Trophoblast cell (in vitro differentiated cells and primary cell): ENCODE measurements at regions not wholly inside any gene's neighbourhood (a gene's known extent, or its start where the extent isn't known, plus 50 kb on each side); places are given as distances from the start of the nearest gene placed in this dataset.
A peak's percentile ranks its signal among the peaks of the same experiment; 100 is the strongest.

Source experiments
- DNase-seq, 2 donors: peaks; one replicate each; pipeline ENCODE4 v3.0.0-alpha.2; 2016
- H2AFZ ChIP-seq: 2 replicates; pipeline ENCODE4 v1.6.1; 2013; ENCODE audit warnings: low read length, moderate library complexity, mild to moderate bottlenecking; ENCODE audit not compliant: insufficient read depth, poor library complexity
- H2AK5ac ChIP-seq: 2 replicates; pipeline ENCODE4 v1.6.1; 2013; ENCODE audit warnings: mild to moderate bottlenecking, low read length
- H2BK120ac ChIP-seq: 2 replicates; pipeline ENCODE4 v1.6.1; 2013; ENCODE audit warnings: low read length, mild to moderate bottlenecking, moderate library complexity; ENCODE audit not compliant: insufficient read depth, poor library complexity
- H2BK12ac ChIP-seq: 2 replicates; pipeline ENCODE4 v1.6.1; 2013; ENCODE audit warnings: mild to moderate bottlenecking, low read length, moderate library complexity
- H2BK5ac ChIP-seq: 2 replicates; pipeline ENCODE4 v1.6.1; 2013; ENCODE audit warnings: low read length, low read depth, moderate library complexity, mild to moderate bottlenecking; ENCODE audit not compliant: poor library complexity
- H3K14ac ChIP-seq: 2 replicates; pipeline ENCODE4 v1.6.1; 2013; ENCODE audit warnings: mild to moderate bottlenecking, low read length
- H3K18ac ChIP-seq: 2 replicates; pipeline ENCODE4 v1.6.1; 2013; ENCODE audit warnings: mild to moderate bottlenecking, low read length
- H3K23ac ChIP-seq: 2 replicates; pipeline ENCODE4 v1.6.1; 2013; ENCODE audit warnings: low read length
- H3K27ac ChIP-seq: 2 replicates; pipeline ENCODE4 v1.5.1; 2013; ENCODE audit warnings: low read depth, mild to moderate bottlenecking, inconsistent platforms, low read length, moderate library complexity
- H3K27me3 ChIP-seq: 2 replicates; pipeline ENCODE4 v1.6.1; 2013; ENCODE audit warnings: inconsistent platforms, mild to moderate bottlenecking, low read length, moderate library complexity; ENCODE audit not compliant: insufficient read depth
- H3K36me3 ChIP-seq, 2 experiments: 1 replicate in 1 of 2; 2 replicates in 1 of 2; pipeline ENCODE4 v1.6.1; 2013; ENCODE audit warnings: low read length in 2 of 2, mild to moderate bottlenecking in 2 of 2, moderate library complexity in 1 of 2; ENCODE audit not compliant: insufficient read depth in 2 of 2, control insufficient read depth in 1 of 2
- H3K4ac ChIP-seq: 2 replicates; pipeline ENCODE4 v1.6.1; 2013; ENCODE audit warnings: low read depth, mild to moderate bottlenecking, low read length, moderate library complexity
- H3K4me1 ChIP-seq, 2 experiments: 1 replicate in 1 of 2; 2 replicates in 1 of 2; pipeline ENCODE4 v1.6.1; 2013; ENCODE audit warnings: low read length in 2 of 2, mild to moderate bottlenecking in 2 of 2, moderate library complexity in 1 of 2; ENCODE audit not compliant: insufficient read depth in 2 of 2, control insufficient read depth in 1 of 2
- H3K4me2 ChIP-seq: 2 replicates; pipeline ENCODE4 v1.6.1; 2013; ENCODE audit warnings: inconsistent platforms, mild to moderate bottlenecking, low read length, moderate library complexity
- H3K4me3 ChIP-seq: 2 replicates; pipeline ENCODE4 v1.5.1; 2013; ENCODE audit warnings: mild to moderate bottlenecking, low read depth, low read length, inconsistent platforms
- H3K79me1 ChIP-seq: one replicate; pipeline ENCODE4 v1.6.1; 2013; ENCODE audit warnings: low read length
- H3K79me2 ChIP-seq: 2 replicates; pipeline ENCODE4 v1.6.1; 2013; ENCODE audit warnings: low read length, mild to moderate bottlenecking; ENCODE audit not compliant: control insufficient read depth, insufficient read depth, poor library complexity
- H3K9ac ChIP-seq: 2 replicates; pipeline ENCODE4 v1.6.1; 2013; ENCODE audit warnings: mild to moderate bottlenecking, low read length
- H3K9me3 ChIP-seq: 2 replicates; pipeline ENCODE4 v1.6.1; 2013; ENCODE audit warnings: low read depth, mild to moderate bottlenecking, control low read depth, inconsistent platforms, low read length; ENCODE audit not compliant: insufficient read depth
- H4K12ac ChIP-seq: 2 replicates; pipeline ENCODE4 v1.6.1; 2013; ENCODE audit warnings: low read depth, mild to moderate bottlenecking, low read length, moderate library complexity
- H4K8ac ChIP-seq: 2 replicates; pipeline ENCODE4 v1.6.1; 2013; ENCODE audit warnings: low read depth, mild to moderate bottlenecking, low read length, moderate library complexity
- H4K91ac ChIP-seq: one replicate; pipeline ENCODE4 v1.6.1; 2013; ENCODE audit warnings: low read depth, mild to moderate bottlenecking, low read length, moderate library complexity
- WGBS: extraction: QIAGEN DNeasy Blood & Tissue Kit; methylation state at CpG from one replicate; pipeline ENCODE4 v1.1.7; 2013; ENCODE audit warnings: missing lambda C conversion rate; ENCODE audit not compliant: insufficient read length, insufficient coverage; ENCODE audit errors: extremely low coverage; 5-methylcytosine and 5-hydroxymethylcytosine counted together

- Histone ChIP-seq H4K91ac (no peak overlapping the region), H4K12ac (no peak overlapping the region), H3K4me3 (no peak overlapping the region), H3K9ac (no peak overlapping the region), H2AFZ (no peak overlapping the region), H2BK120ac (no peak overlapping the region), H3K9me3 (peaks cover 3% of the 10 kb centered on the region), H3K4ac (no peak overlapping the region), H3K79me1 (no peaks in the 10 kb centered on the region), H3K4me1 (no peaks in the 10 kb centered on the region), H4K8ac (no peak overlapping the region), H3K36me3 (no peaks in the 10 kb centered on the region), H2BK12ac (no peak overlapping the region), H3K27ac (no peak overlapping the region), H3K14ac (no peak overlapping the region), H2BK5ac (no peak overlapping the region), H3K79me2 (no peaks in the 10 kb centered on the region), H3K18ac (no peak overlapping the region), H3K23ac (no peak overlapping the region), H2AK5ac (no peak overlapping the region), H3K27me3 (no peaks in the 10 kb centered on the region), H3K4me2 (no peak overlapping the region)
- DNase-seq = no peak
- WGBS = no CpG with 5 or more reads among the region's 4 CpGs
Observed at GRCh38 chr15:79756365-79756764, 140.4 kb downstream of the MTHFS start.

GRCh38 chr15:79765081-79765480 lies 131.7 kb downstream of the MTHFS start:
- H3K4me2 ChIP-seq = no peak overlapping the region
- H3K79me2 ChIP-seq = no peaks in the 10 kb centered on the region
- H3K79me1 ChIP-seq = no peaks in the 10 kb centered on the region
- peaks cover 2% of the 10 kb centered on the region for H3K9me3 ChIP-seq
- WGBS = no CpG with 5 or more reads among the region's 4 CpGs
- H2BK120ac ChIP-seq = no peak overlapping the region
- no peak overlapping the region for H3K9ac ChIP-seq
- no peak overlapping the region for H3K14ac ChIP-seq
- H2AFZ ChIP-seq = no peak overlapping the region
- no peak overlapping the region for H2AK5ac ChIP-seq
- no peak overlapping the region for H3K23ac ChIP-seq
- no peak for DNase-seq
- H4K8ac ChIP-seq = no peak overlapping the region
- H3K36me3 ChIP-seq = no peaks in the 10 kb centered on the region
- no peak overlapping the region for H2BK5ac ChIP-seq
- no peak overlapping the region for H2BK12ac ChIP-seq
- no peaks in the 10 kb centered on the region for H3K27me3 ChIP-seq
- no peak overlapping the region for H4K12ac ChIP-seq
- H3K27ac ChIP-seq = no peak overlapping the region
- H3K4me1 ChIP-seq = no peaks in the 10 kb centered on the region
- no peak overlapping the region for H3K4me3 ChIP-seq
- no peak overlapping the region for H3K4ac ChIP-seq
- no peak overlapping the region for H4K91ac ChIP-seq
- H3K18ac ChIP-seq = no peak overlapping the region

- no peaks in the 10 kb centered on the region for H3K79me2 ChIP-seq
- no peak overlapping the region for H3K4ac ChIP-seq
- H3K36me3 ChIP-seq = no peaks in the 10 kb centered on the region
- H3K18ac ChIP-seq = no peak overlapping the region
- H4K12ac ChIP-seq = no peak overlapping the region
- no peaks in the 10 kb centered on the region for H3K27me3 ChIP-seq
- H4K8ac ChIP-seq = no peak overlapping the region
- no peak overlapping the region for H4K91ac ChIP-seq
- no peak overlapping the region for H3K9ac ChIP-seq
- H2AK5ac ChIP-seq = no peak overlapping the region
- peak in 1 of 2 donors; percentile 0 for DNase-seq
- no peak overlapping the region for H3K23ac ChIP-seq
- no peak overlapping the region for H3K4me2 ChIP-seq
- peaks cover 2% of the 10 kb centered on the region for H3K9me3 ChIP-seq
- no peak overlapping the region for H2BK12ac ChIP-seq
- no peak overlapping the region for H2BK120ac ChIP-seq
- H2AFZ ChIP-seq = no peak overlapping the region
- H3K27ac ChIP-seq = no peak overlapping the region
- no peak overlapping the region for H2BK5ac ChIP-seq
- no peak overlapping the region for H3K14ac ChIP-seq
- no peaks in the 10 kb centered on the region for H3K4me1 ChIP-seq
- WGBS = no CpG with 5 or more reads among the region's 4 CpGs
- H3K4me3 ChIP-seq = no peak overlapping the region
- H3K79me1 ChIP-seq = no peaks in the 10 kb centered on the region
Observed at GRCh38 chr15:79769069-79769481, 127.7 kb downstream of the MTHFS start.

GRCh38 chr15:79769933-79770759 lies 126.7 kb downstream of the MTHFS start:
- peaks cover 2% of the 10 kb centered on the region for H3K9me3 ChIP-seq
- H3K14ac ChIP-seq = no peak overlapping the region
- no peak overlapping the region for H2BK12ac ChIP-seq
- no peak overlapping the region for H2BK120ac ChIP-seq
- peak overlapping the region; percentile 82 for H3K23ac ChIP-seq
- DNase-seq = no peak
- H3K4me1 ChIP-seq = no peaks in the 10 kb centered on the region
- no peak overlapping the region for H2AK5ac ChIP-seq
- H3K4ac ChIP-seq = no peak overlapping the region
- no peak overlapping the region for H2AFZ ChIP-seq
- no peak overlapping the region for H2BK5ac ChIP-seq
- no peak overlapping the region for H3K18ac ChIP-seq
- no peaks in the 10 kb centered on the region for H3K79me1 ChIP-seq
- no peak overlapping the region for H3K9ac ChIP-seq
- H3K4me2 ChIP-seq = no peak overlapping the region
- H4K12ac ChIP-seq = no peak overlapping the region
- H3K36me3 ChIP-seq = no peaks in the 10 kb centered on the region
- H3K27ac ChIP-seq = no peak overlapping the region
- WGBS = no CpG with 5 or more reads among the region's 11 CpGs
- H4K8ac ChIP-seq = no peak overlapping the region
- H3K79me2 ChIP-seq = no peaks in the 10 kb centered on the region
- no peaks in the 10 kb centered on the region for H3K27me3 ChIP-seq
- no peak overlapping the region for H4K91ac ChIP-seq
- no peak overlapping the region for H3K4me3 ChIP-seq
